DOHH2 (cell line): ENCODE measurements at regions not wholly inside any gene's neighbourhood (a gene's known extent, or its start where the extent isn't known, plus 50 kb on each side); places are given as distances from the start of the nearest gene placed in this dataset.

Experiments
- H3F3A ChIP-seq: fragments of 200-600 bp; sonication (generic), shearing (Covaris generic); 2 replicates; pipeline ENCODE4 v1.6.0; 2016; ENCODE audit warnings: antibody characterized with exemption, mild to moderate bottlenecking; ENCODE audit not compliant: control insufficient read depth, insufficient read depth
- H3K27ac ChIP-seq: fragments of 200-600 bp; sonication (generic); 2 replicates; pipeline ENCODE4 v1.5.1; 2014; ENCODE audit warnings: low read depth, mild to moderate bottlenecking, low read length, moderate library complexity
- H3K27me3 ChIP-seq: fragments of 200-600 bp; sonication (generic); 2 replicates; pipeline ENCODE4 v1.6.1; 2014; ENCODE audit warnings: mild to moderate bottlenecking, low read length, mixed read lengths; ENCODE audit not compliant: control insufficient read depth
- H3K36me3 ChIP-seq: fragments of 200-600 bp; sonication (generic); 2 replicates; pipeline ENCODE4 v1.6.1; 2014; ENCODE audit warnings: mild to moderate bottlenecking, low read length, moderate library complexity, mixed read lengths; ENCODE audit not compliant: control insufficient read depth
- H3K4me1 ChIP-seq: fragments of 200-600 bp; sonication (generic); 2 replicates; pipeline ENCODE4 v1.6.1; 2014; ENCODE audit warnings: mild to moderate bottlenecking, low read length, mixed read lengths; ENCODE audit not compliant: control insufficient read depth
- H3K4me2 ChIP-seq: fragments of 200-600 bp; sonication (generic); 2 replicates; pipeline ENCODE4 v1.6.0; 2014; ENCODE audit warnings: mild to moderate bottlenecking, low read length, moderate library complexity
- H3K4me3 ChIP-seq: fragments of 200-600 bp; sonication (generic); 2 replicates; pipeline ENCODE4 v1.5.1; 2014; ENCODE audit warnings: mild to moderate bottlenecking, low read length, mixed read lengths
- H3K79me2 ChIP-seq: fragments of 200-600 bp; sonication (generic); 2 replicates; pipeline ENCODE4 v1.6.1; 2014; ENCODE audit warnings: mild to moderate bottlenecking, low read length, mixed read lengths; ENCODE audit not compliant: control insufficient read depth
- H3K9me2 ChIP-seq: fragments of 200-600 bp; sonication (generic); replicated peaks from 2 replicates; pipeline ENCODE4 v1.6.1; 2014; ENCODE audit warnings: mild to moderate bottlenecking, low read length, mixed read lengths; ENCODE audit not compliant: control insufficient read depth
- H3K9me3 ChIP-seq: fragments of 200-600 bp; sonication (generic); 2 replicates; pipeline ENCODE4 v1.6.1; 2014; ENCODE audit warnings: antibody characterized with exemption, low read length, mixed read lengths; ENCODE audit not compliant: control insufficient read depth, insufficient read depth
- H4K20me1 ChIP-seq: fragments of 200-600 bp; sonication (generic); 2 replicates; pipeline ENCODE4 v1.6.0; 2014; ENCODE audit warnings: low read depth, mild to moderate bottlenecking, antibody characterized with exemption, low read length, moderate library complexity; ENCODE audit not compliant: control insufficient read depth, insufficient read depth
- CTCF ChIP-seq: fragments of 200-600 bp; sonication (generic); IDR thresholded peaks from one replicate; pipeline ENCODE4 v1.5.1; 2014; ENCODE audit warnings: antibody characterized with exemption, mild to moderate bottlenecking, low read depth, low read length; ENCODE audit not compliant: poor library complexity, severe bottlenecking
- EZH2phosphoT487 ChIP-seq: fragments of 200-600 bp; sonication (generic); IDR thresholded peaks from 2 replicates; pipeline ENCODE4 v1.6.1; 2017; ENCODE audit warnings: borderline replicate concordance, mild to moderate bottlenecking, antibody characterized with exemption, low read length, moderate library complexity, mixed read lengths

- no peaks in the 10 kb centered on the region for H3K9me3 ChIP-seq
- no peak overlapping the region for H3K4me2 ChIP-seq
- H3K27ac ChIP-seq, result no peak overlapping the region
- peaks cover 9% of the 10 kb centered on the region for H3K27me3 ChIP-seq
- H3K4me3 ChIP-seq, result no peak overlapping the region
- H4K20me1 ChIP-seq, result no peaks in the 10 kb centered on the region
- no peaks in the 10 kb centered on the region for H3K9me2 ChIP-seq
- TF ChIP-seq CTCF (no peak), EZH2phosphoT487 (no peak)
- H3K4me1 ChIP-seq, result no peaks in the 10 kb centered on the region
- H3F3A ChIP-seq, result no peaks in the 10 kb centered on the region
- no peaks in the 10 kb centered on the region for H3K79me2 ChIP-seq
- H3K36me3 ChIP-seq, result no peaks in the 10 kb centered on the region
Observed at GRCh38 chr5:96331210-96331609, 101.8 kb downstream of the PCSK1 start.

- Histone ChIP-seq H3K4me3 (no peak overlapping the region), H3K9me3 (no peaks in the 10 kb centered on the region), H3K36me3 (no peaks in the 10 kb centered on the region), H4K20me1 (no peaks in the 10 kb centered on the region), H3K9me2 (no peaks in the 10 kb centered on the region), H3F3A (no peaks in the 10 kb centered on the region), H3K27ac (no peak overlapping the region), H3K4me1 (no peaks in the 10 kb centered on the region), H3K79me2 (no peaks in the 10 kb centered on the region), H3K4me2 (no peak overlapping the region), H3K27me3 (peaks cover 6% of the 10 kb centered on the region)
- TF ChIP-seq CTCF (no peak), EZH2phosphoT487 (no peak)
Observed at GRCh38 chr5:96330530-96331140, 102.4 kb downstream of the PCSK1 start.

DNA sequence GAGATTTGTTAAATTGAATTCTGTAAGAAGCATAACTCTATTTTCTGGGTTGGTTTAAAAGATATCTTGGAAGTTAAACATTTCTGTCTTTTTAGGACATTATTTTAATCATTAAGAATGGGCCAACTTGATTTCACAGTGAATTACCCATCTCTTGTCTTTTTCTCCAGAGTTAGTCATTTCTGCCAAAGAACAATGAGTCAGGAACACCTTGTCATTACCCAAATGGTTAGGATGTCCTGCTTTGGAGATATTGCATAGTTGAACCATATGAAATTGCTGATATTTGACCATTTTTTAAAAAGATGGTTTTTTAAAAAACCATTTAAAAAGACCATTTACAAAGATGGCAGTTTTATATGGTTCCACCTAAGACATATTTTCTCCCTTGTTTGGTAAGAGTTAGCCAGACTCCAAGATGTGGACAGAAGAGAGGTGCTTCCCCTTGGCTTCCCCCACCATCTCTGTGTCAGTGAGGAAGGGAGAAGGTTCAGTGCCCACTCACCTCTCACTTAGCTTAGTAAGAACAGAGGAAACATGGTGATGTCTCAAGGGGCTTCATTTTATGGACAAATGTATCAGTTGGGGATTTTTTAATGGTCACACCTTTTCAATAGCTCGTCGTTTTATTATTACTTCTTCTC, 103.0 kb downstream of the PCSK1 start:
- H3K27ac ChIP-seq, result no peak overlapping the region
- no peaks in the 10 kb centered on the region for H3K79me2 ChIP-seq

More for the DNA sequence above, 103.0 kb downstream of the PCSK1 start:
- H3K9me2 ChIP-seq, result no peaks in the 10 kb centered on the region
- no peaks in the 10 kb centered on the region for H3K9me3 ChIP-seq
- no peaks in the 10 kb centered on the region for H3K4me1 ChIP-seq
- no peaks in the 10 kb centered on the region for H3F3A ChIP-seq
- H3K4me2 ChIP-seq, result no peak overlapping the region
- H3K27me3 ChIP-seq, result peaks cover 6% of the 10 kb centered on the region
- no peaks in the 10 kb centered on the region for H3K36me3 ChIP-seq
- H4K20me1 ChIP-seq, result no peaks in the 10 kb centered on the region
- no peak for TF ChIP-seq CTCF
- TF ChIP-seq EZH2phosphoT487, result no peak
- no peak overlapping the region for H3K4me3 ChIP-seq
